LNCAP (cell line): ENCODE measurements at regions not wholly inside any gene's neighbourhood (a gene's known extent, or its start where the extent isn't known, plus 50 kb on each side); places are given as distances from the start of the nearest gene placed in this dataset.

Experiments
- CTCF ChIP-seq: fragments of 450-650 bp; IDR thresholded peaks from 2 replicates; pipeline ENCODE4 v1.5.1; 2017; ENCODE audit warnings: mild to moderate bottlenecking

GRCh38 chr2:67219651-67220050 lies 177.5 kb upstream of the ETAA1 start:
- TF ChIP-seq CTCF: no peak

GRCh38 chr2:67221266-67221665 lies 175.9 kb upstream of the ETAA1 start:
- no peak for TF ChIP-seq CTCF

- no peak for TF ChIP-seq CTCF
Observed at GRCh38 chr2:67225287-67225973, 171.7 kb upstream of the ETAA1 start.

DNA sequence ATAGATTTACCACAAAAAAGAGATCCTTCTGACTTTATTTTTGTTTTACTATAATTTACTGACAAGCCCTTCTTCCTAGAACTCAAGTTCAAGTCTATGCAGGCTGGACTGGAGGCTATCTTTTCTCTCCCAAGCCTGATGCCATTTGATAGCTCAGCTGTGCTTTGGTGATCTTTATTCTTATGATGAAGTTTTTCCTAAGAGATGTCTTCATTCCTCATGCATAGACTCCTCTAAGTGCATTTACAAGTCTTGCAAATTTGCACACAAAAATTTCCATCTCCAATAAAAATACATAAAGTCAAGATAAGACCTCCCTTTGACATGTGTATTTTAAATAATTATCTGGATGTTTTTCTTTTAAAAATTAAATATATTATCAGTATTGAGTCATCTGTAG lies 167.4 kb upstream of the ETAA1 start:
- no peak for TF ChIP-seq CTCF

DNA sequence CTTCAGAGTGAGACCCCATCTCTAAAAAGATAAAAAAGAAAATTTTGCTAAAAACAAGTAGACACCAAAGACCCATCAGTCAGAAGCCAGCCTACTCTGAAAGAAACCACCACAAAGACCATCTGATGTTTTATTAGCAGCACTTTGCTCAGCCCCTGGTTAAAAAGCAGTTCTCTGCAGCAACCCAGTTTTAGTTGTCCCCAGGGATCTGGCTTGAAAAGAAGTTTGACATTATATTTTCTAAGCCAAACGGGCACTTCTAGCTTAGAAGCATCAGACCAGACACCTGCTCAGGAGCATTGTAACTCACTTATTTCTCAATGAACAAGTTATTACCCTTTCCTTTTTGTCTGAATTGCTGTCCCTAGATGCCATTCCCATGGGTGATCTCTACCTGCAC lies 164.2 kb upstream of the ETAA1 start:
- no peak for TF ChIP-seq CTCF

DNA sequence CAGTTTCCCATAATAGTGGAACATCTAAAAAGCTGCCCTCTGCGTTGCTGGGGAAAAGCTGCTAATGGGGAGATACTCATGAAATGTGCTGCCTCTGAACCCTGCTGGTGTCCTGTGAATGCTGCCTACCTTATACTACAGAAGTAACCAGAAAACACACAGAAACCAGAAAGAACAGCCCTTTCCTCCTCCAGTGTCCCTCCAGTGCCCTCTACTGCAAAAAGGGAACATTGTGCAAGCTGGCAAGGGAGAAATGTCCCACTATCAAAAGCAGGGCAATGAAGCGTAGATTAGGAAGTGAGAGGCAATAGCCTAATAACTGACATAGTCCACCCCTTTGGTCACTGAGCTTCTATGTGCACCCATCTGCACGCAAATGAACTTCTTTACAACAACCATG lies 162.7 kb upstream of the ETAA1 start:
- peak; percentile 41; the same call in 1 of the 2 replicates for TF ChIP-seq CTCF

GRCh38 chr2:67237288-67237687 lies 159.8 kb upstream of the ETAA1 start:
- TF ChIP-seq CTCF: no peak

GRCh38 chr2:67240507-67240906 lies 156.6 kb upstream of the ETAA1 start:
- no peak for TF ChIP-seq CTCF
